ENCODE measurements at regions not wholly inside any gene's neighbourhood (a gene's known extent, or its start where the extent isn't known, plus 50 kb on each side); places are given as distances from the start of the nearest gene placed in this dataset.
A peak's percentile ranks its signal among the peaks of the same experiment; 100 is the strongest.

DNA sequence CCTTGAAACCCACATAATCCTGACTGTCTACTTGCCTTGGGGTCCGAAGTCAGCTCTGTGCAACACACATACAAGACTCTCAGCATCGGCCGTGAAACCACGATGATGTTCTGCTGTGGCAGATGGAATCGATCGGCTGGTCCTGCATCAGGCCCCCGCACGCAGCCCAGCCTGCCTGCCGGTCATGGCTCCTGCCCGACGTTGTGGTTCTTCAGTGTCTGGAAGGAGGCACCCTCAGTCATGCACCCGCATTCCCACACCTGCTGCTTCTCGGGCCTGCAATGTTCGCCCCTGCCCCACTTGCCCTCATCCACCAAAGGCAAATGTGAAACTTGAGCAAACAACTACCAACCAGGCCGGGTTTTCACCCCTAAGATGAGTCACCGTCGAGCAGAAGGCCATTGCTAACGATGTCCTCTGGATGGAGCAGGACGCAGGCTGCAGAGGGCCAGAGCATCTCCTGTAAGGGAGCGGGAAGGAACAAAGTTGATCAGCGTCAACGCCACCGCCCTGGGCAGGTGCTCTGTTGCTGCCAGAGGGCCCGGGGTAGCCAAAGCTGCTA, 128.9 kb upstream of the PDE10A start:
- Histone ChIP-seq H2AFZ (replicated peaks; ENCODE audit: low read length, poor library complexity) (peak overlapping the region; percentile 58), H3K36me3 (ENCODE audit: control insufficient read depth, insufficient read depth, low read length) (peaks cover 5% of the 10 kb centered on the region; the same call in 1 of the 2 replicates), H3K18ac (ENCODE audit: low read depth, low read length) (no peak overlapping the region), H2BK20ac (ENCODE audit: low read depth, low read length) (no peak overlapping the region), H3K56ac (ENCODE audit: extremely low read depth, insufficient read depth, low read length) (no peak overlapping the region), H3K4me3 (ENCODE audit: insufficient read depth, low read depth, low read length) (no peak overlapping the region), H2AK5ac (ENCODE audit: low read depth, low read length) (no peak overlapping the region), H3K9ac (ENCODE audit: low read depth, low read length) (no peak overlapping the region), H3K14ac (replicated peaks; ENCODE audit: low read depth, low read length) (no peak overlapping the region), H4K8ac (ENCODE audit: low read depth in 2 of 2, low read length in 2 of 2) (no peak overlapping the region), H3K4ac (ENCODE audit: low read depth, low read length) (no peak overlapping the region), H3K79me1 (ENCODE audit: low read depth in 1 of 2, low read length in 2 of 2) (no peaks in the 10 kb centered on the region), H2BK15ac (ENCODE audit: low read depth, low read length) (no peak overlapping the region), H3K9me3 (ENCODE audit: control insufficient read depth, insufficient read depth, low read length) (no peaks in the 10 kb centered on the region), H4K20me1 (ENCODE audit: insufficient read depth, low read length) (no peaks in the 10 kb centered on the region), H3K23ac (ENCODE audit: low read depth, low read length) (no peak overlapping the region), H3K27ac (ENCODE audit: insufficient read depth, low read length) (no peak overlapping the region), H4K5ac (ENCODE audit: low read depth, low read length) (no peak overlapping the region), H2BK5ac (ENCODE audit: low read depth, low read length, poor library complexity, severe bottlenecking) (no peak overlapping the region), H2BK120ac (ENCODE audit: low read depth, low read length) (no peak overlapping the region), H3K9me1 (ENCODE audit: insufficient read depth, low read length) (peaks cover 5% of the 10 kb centered on the region; the same call in 1 of the 2 replicates), H3K4me2 (ENCODE audit: low read depth, low read length) (no peak overlapping the region), H2AK9ac (replicated peaks; ENCODE audit: low read depth, low read length, poor library complexity) (peak overlapping the region; percentile 84), H4K91ac (ENCODE audit: insufficient read depth, low read depth, low read length) (no peak overlapping the region), H3K4me1 (ENCODE audit: control insufficient read depth, insufficient read depth, low read length) (no peaks in the 10 kb centered on the region), H3K27me3 (ENCODE audit: control insufficient read depth, insufficient read depth, low read length) (no peaks in the 10 kb centered on the region)
- DNase-seq = no peak
- dilution Hi-C loops (cut with HindIII; ENCODE audit: low sequenced_read_pairs, unreplicated experiment) (no loop called here), intact Hi-C loops (cut with micrococcal nuclease) (no loop called here), in situ Hi-C loops (cut with MboI; ENCODE audit: low sequenced_read_pairs) (no loop called here)
- BruUV-seq (replicated peaks) = no TSS peak
- CTCF ChIA-PET = no interaction called here
- POLR2A ChIA-PET (ENCODE audit: unreplicated experiment) = no interaction called here
- TF ChIP-seq, protein P1, sequence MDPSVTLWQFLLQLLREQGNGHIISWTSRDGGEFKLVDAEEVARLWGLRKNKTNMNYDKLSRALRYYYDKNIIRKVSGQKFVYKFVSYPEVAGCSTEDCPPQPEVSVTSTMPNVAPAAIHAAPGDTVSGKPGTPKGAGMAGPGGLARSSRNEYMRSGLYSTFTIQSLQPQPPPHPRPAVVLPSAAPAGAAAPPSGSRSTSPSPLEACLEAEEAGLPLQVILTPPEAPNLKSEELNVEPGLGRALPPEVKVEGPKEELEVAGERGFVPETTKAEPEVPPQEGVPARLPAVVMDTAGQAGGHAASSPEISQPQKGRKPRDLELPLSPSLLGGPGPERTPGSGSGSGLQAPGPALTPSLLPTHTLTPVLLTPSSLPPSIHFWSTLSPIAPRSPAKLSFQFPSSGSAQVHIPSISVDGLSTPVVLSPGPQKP (IDR thresholded peaks at IDR 0.05; ENCODE audit: borderline replicate concordance, low read depth, low read length) = no peak
- TF ChIP-seq MXI1 (IDR thresholded peaks at IDR 0.05; ENCODE audit: borderline replicate concordance, low read depth, low read length) (no peak), RAD21 (IDR thresholded peaks at IDR 0.05; ENCODE audit: low read length) (no peak), MAZ (IDR thresholded peaks at IDR 0.05; ENCODE audit: borderline replicate concordance, low read depth, low read length) (no peak), CTCF (conservative IDR thresholded peaks at IDR 0.05; ENCODE audit: low read depth, low read length) (no peak)
- ATAC-seq (ENCODE audit: low read depth) = no peak
- 88% methylated on average over 16 of the region's 24 CpGs; no CpG with 5 or more reads in 1 of the 2 experiments for WGBS, 2 experiments (ENCODE audit: extremely low coverage in 2 of 2, insufficient read length in 1 of 2)
